ENCODE measurements at regions not wholly inside any gene's neighbourhood (a gene's known extent, or its start where the extent isn't known, plus 50 kb on each side); places are given as distances from the start of the nearest gene placed in this dataset.

- TF ChIP-seq CTCF (IDR thresholded peaks at IDR 0.05) (no peak), POLR2A (IDR thresholded peaks at IDR 0.05) (no peak)
Observed at GRCh38 chr7:89731751-89732445, 422.4 kb upstream of the STEAP1 start.
